BE2C (cell line): ENCODE measurements at regions not wholly inside any gene's neighbourhood (a gene's known extent, or its start where the extent isn't known, plus 50 kb on each side); places are given as distances from the start of the nearest gene placed in this dataset.

Experiments used
- DNase-seq: peaks from one replicate; pipeline ENCODE4 v3.0.0-alpha.2; 2020
- H3K27me3 ChIP-seq: fragments of 250-450 bp; sonication (Bioruptor Pico); 2 replicates; pipeline ENCODE4 v1.5.1; 2020; ENCODE audit warnings: mild to moderate bottlenecking
- H3K36me3 ChIP-seq: fragments of 250-450 bp; sonication (Bioruptor Pico); 2 replicates; pipeline ENCODE4 v1.5.1; 2020; ENCODE audit warnings: mild to moderate bottlenecking
- H3K4me1 ChIP-seq: fragments of 250-450 bp; sonication (Bioruptor Pico); 2 replicates; pipeline ENCODE4 v1.5.1; 2020
- H3K4me3 ChIP-seq: 2 replicates; pipeline ENCODE4 v1.5.1; 2011; ENCODE audit warnings: low read depth, low read length
- H3K9me3 ChIP-seq: fragments of 250-450 bp; sonication (Bioruptor Pico); 2 replicates; pipeline ENCODE4 v1.5.1; 2020
- TF ChIP-seq, protein P1 (sequence below): IDR thresholded peaks from 2 replicates; pipeline ENCODE4 v1.5.1; 2012; ENCODE audit warnings: mild to moderate bottlenecking, low read depth, low read length

DNA sequence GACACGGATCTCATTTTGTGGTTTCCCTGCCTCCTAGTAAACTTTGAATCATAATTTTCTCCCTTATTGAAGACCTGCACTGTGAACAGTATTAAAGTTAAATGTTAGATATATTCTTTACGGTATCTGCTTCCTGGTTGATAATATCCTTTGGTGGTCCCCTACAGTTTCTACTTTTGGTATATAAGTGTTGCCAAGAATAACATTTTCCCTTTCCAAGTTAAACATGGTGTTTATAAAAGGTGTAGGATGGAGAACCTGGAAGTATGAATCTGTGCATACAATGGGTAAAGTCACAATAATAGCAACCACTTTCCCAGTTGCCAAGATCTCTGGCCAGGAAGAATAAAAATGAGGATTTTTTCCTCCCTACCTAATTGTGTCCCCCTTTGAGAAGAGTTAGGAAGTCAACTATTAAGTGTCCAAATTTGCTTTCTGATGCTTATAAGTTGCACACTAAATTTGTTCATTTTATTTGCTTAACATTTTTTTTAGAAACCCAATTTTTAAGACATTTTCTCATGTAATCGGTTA is 201.0 kb upstream of the STK17B start:
- TF ChIP-seq, protein P1, sequence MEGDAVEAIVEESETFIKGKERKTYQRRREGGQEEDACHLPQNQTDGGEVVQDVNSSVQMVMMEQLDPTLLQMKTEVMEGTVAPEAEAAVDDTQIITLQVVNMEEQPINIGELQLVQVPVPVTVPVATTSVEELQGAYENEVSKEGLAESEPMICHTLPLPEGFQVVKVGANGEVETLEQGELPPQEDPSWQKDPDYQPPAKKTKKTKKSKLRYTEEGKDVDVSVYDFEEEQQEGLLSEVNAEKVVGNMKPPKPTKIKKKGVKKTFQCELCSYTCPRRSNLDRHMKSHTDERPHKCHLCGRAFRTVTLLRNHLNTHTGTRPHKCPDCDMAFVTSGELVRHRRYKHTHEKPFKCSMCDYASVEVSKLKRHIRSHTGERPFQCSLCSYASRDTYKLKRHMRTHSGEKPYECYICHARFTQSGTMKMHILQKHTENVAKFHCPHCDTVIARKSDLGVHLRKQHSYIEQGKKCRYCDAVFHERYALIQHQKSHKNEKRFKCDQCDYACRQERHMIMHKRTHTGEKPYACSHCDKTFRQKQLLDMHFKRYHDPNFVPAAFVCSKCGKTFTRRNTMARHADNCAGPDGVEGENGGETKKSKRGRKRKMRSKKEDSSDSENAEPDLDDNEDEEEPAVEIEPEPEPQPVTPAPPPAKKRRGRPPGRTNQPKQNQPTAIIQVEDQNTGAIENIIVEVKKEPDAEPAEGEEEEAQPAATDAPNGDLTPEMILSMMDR: no peak

DNA sequence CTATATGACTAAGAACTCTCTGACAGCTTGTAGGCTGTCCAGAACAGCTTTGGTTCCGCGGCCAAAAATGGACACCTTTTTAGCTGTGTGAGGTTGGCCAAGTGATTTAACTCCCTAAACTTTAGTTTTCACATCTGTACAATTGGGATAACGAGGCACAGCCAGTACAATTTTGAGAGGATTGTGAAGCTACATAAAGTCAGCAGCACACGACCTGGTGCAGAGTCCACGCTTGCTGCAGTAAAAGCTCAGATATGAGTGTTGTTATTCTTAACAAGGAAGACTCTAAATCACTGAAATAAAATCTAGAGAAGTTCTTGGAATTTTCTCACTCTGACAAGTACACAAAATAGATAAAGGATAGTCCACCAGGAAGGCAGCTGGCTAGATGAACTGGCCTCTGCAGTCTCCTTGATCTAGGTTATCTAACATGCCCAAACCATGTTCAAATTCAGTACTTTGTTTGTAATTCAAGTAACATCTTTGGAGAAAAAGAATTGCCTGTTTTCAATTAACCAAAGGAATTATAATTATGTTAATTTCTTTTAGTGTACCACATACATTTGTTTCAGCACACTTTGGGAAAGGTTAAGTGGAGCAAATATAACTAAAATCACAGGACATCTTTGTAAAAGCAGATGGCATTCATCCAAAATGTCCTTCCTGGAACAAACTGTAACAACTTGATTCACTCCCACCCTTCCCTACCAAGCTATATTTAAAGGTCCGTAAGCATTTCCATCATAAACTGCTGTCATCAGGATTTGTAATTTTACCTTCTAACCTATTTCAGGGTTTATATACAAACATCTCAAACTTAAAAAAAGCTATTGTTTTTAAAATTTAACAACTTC is 201.7 kb upstream of the STK17B start:
- no peak overlapping the region for H3K4me3 ChIP-seq
- no peaks in the 10 kb centered on the region for H3K27me3 ChIP-seq
- DNase-seq: no peak
- no peaks in the 10 kb centered on the region for H3K4me1 ChIP-seq
- TF ChIP-seq, protein P1: no peak
- H3K9me3 ChIP-seq: no peaks in the 10 kb centered on the region
- no peaks in the 10 kb centered on the region for H3K36me3 ChIP-seq

More for the DNA sequence above, 201.0 kb upstream of the STK17B start:
- no peaks in the 10 kb centered on the region for H3K9me3 ChIP-seq
- DNase-seq: no peak
- no peaks in the 10 kb centered on the region for H3K4me1 ChIP-seq
- no peaks in the 10 kb centered on the region for H3K36me3 ChIP-seq
- no peak overlapping the region for H3K4me3 ChIP-seq
- H3K27me3 ChIP-seq: no peaks in the 10 kb centered on the region

DNA sequence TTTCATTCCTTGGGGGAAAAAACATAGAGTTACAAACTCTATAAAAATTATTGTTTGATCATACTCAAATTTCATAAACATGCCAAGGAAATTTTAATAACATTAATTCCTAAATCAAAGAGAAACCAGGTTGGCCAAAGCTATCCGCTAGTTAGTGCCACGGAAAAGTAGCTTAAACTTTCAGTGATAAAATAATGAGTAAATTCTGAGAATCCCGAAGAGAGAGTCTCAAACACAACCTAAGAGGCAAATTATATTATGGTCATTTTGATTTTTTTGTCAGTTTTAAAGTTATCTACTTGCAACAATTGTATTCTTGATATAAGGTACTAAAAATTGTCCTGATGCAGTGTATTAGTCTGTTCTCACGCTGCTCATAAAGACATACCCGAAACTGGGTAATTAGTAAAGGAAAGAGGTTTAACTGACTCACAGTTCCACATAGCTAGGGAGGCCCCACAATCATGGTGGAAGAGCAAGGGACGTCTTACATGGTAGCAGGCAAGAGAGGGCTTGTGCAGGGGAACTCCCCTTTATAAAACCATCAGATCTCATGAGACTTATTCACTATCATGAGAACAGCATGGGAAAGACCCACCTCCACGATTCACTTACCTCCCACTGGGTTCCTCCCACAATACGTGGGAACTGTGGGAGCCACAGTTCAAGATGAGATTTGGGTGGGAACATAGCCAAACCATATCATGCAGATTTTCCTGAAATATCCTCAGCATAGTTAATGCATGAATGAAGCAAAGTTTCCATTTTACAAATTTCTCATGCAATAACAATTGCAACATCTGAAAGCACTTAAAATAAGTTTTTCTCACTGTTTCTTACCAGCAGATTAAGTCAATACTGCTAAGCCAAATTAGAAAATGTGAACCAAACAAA is 205.9 kb upstream of the STK17B start:
- no peaks in the 10 kb centered on the region for H3K27me3 ChIP-seq
- H3K9me3 ChIP-seq: no peaks in the 10 kb centered on the region
- DNase-seq: no peak
- no peaks in the 10 kb centered on the region for H3K4me1 ChIP-seq
- TF ChIP-seq, protein P1: no peak
- no peaks in the 10 kb centered on the region for H3K36me3 ChIP-seq
- no peak overlapping the region for H3K4me3 ChIP-seq

DNA sequence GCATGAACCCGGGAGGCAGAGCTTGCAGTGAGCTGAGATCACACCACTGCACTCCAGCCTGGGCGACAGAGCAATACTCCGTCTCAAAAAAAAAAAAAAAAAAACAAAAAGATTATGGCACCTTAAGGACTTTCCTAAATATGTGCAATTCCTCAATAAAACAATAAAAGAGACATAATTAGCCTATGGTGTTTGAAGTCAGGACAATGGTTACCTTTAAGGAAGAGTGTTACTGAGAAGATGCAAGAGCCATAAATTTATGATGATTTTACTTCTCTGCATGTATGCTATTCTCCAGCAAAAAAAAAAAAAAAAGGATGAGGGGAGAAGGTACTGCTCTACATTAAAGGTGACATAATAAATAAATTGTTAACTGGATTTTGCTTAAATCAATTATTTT is 208.2 kb upstream of the STK17B start:
- TF ChIP-seq, protein P1: no peak
- Histone ChIP-seq H3K36me3 (no peaks in the 10 kb centered on the region), H3K27me3 (no peaks in the 10 kb centered on the region), H3K4me1 (no peaks in the 10 kb centered on the region), H3K9me3 (no peaks in the 10 kb centered on the region), H3K4me3 (no peak overlapping the region)
- DNase-seq: no peak

DNA sequence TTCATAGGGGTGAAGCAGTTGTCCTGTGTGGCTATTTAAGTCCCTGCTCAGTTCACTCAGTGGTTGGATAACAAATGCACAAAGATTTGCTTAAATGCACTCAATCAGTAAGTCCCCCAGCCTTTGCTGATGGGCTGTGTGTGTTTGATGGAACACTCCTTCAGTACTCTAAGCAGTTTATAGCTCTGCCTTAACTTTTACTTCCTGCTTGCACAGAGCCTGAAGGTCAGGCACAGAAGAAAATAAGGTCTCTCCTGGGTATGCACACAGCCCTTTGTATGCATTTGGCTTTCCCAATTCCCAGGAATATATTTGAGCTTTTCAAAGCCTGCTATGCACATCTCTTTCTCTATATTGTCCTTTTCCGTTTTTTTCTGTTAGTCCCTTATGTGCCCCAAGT is 208.7 kb upstream of the STK17B start:
- Histone ChIP-seq H3K4me1 (no peaks in the 10 kb centered on the region), H3K27me3 (no peaks in the 10 kb centered on the region), H3K9me3 (no peaks in the 10 kb centered on the region), H3K36me3 (no peaks in the 10 kb centered on the region), H3K4me3 (no peak overlapping the region)
- DNase-seq: no peak
- TF ChIP-seq, protein P1: no peak
